Lung (tissue), 11 donors: ENCODE measurements at regions not wholly inside any gene's neighbourhood (a gene's known extent, or its start where the extent isn't known, plus 50 kb on each side); places are given as distances from the start of the nearest gene placed in this dataset.

ENCODE experiments used
- ATAC-seq: fragments of 200-7000 bp; cut with Tn5 transposase; one replicate; pipeline ENCODE4 v1.9.1; 2020; ENCODE audit warnings: moderate number of reproducible peaks; ENCODE audit not compliant: insufficient read depth, low FRiP score
- DNase-seq, 3 donors: peaks; one replicate each; pipeline ENCODE4 v3.0.0-alpha.2; 2013 to 2017
- H3K27ac ChIP-seq, 2 donors: one replicate each; pipeline ENCODE4 v1.5.1; 2013; ENCODE audit warnings: mild to moderate bottlenecking in 2 of 2, moderate library complexity in 2 of 2, control low read depth in 1 of 2, inconsistent platforms in 1 of 2, low read depth in 1 of 2, low read length in 1 of 2
- H3K27me3 ChIP-seq, 3 donors: one replicate each; pipeline ENCODE4 v1.5.1; 2013; ENCODE audit warnings: low read length in 2 of 3; ENCODE audit not compliant: control insufficient read depth in 3 of 3, insufficient read depth in 3 of 3
- H3K36me3 ChIP-seq, 4 donors: one replicate each; pipeline ENCODE4 v1.5.1; 2013; ENCODE audit warnings: low read length in 4 of 4, mild to moderate bottlenecking in 1 of 4, moderate library complexity in 1 of 4; ENCODE audit not compliant: control insufficient read depth in 4 of 4, insufficient read depth in 4 of 4
- H3K4me1 ChIP-seq, 5 donors: one replicate each; pipeline ENCODE4 v1.5.1; 2013; ENCODE audit warnings: low read length in 5 of 5, mild to moderate bottlenecking in 2 of 5, moderate library complexity in 1 of 5; ENCODE audit not compliant: control insufficient read depth in 5 of 5, insufficient read depth in 5 of 5
- H3K4me3 ChIP-seq: one replicate; pipeline ENCODE4 v1.5.1; 2013; ENCODE audit warnings: mild to moderate bottlenecking, control low read depth, moderate library complexity
- H3K9ac ChIP-seq, 2 donors: one replicate each; pipeline ENCODE4 v1.5.1; 2013; ENCODE audit warnings: low read length in 2 of 2, control low read depth in 1 of 2; ENCODE audit not compliant: insufficient read depth in 1 of 2
- H3K9me3 ChIP-seq, 4 donors: one replicate each; pipeline ENCODE4 v1.5.1; 2013; ENCODE audit warnings: low read length in 3 of 4, mild to moderate bottlenecking in 1 of 4, moderate library complexity in 1 of 4; ENCODE audit not compliant: control insufficient read depth in 4 of 4, insufficient read depth in 3 of 4
- CTCF ChIP-seq: IDR thresholded peaks from 2 replicates; pipeline ENCODE4 v1.5.1; 2012; ENCODE audit warnings: mild to moderate bottlenecking; ENCODE audit errors: control extremely low read depth, extremely low read depth
- WGBS, 2 donors: extraction: QIAGEN DNeasy Blood & Tissue Kit; methylation state at CpG; one replicate each; pipeline ENCODE4 v1.1.7; 2013; 5-methylcytosine and 5-hydroxymethylcytosine counted together
- donor health status: control.
- donor health status: control.
- donor health status: Bipolar disorder and iron deficiency.
- donor health status: healthy.
- donor health status: DM: yes; HTN: yes; CAD: no.

GRCh38 chr20:56949318-56949717 is 317.1 kb downstream of the BMP7 start:
- H3K36me3 ChIP-seq: no peaks in the 10 kb centered on the region
- H3K27ac ChIP-seq: no peak overlapping the region
- peaks cover 1 to 40% (median 20%) of the 10 kb centered on the region in 3 donors for H3K27me3 ChIP-seq
- no peak for TF ChIP-seq CTCF
- 66 to 68% methylated on average over 6 of the region's 6 CpGs for WGBS, 2 donors
- no peak for ATAC-seq
- no peak overlapping the region for H3K9ac ChIP-seq
- peaks cover 0 to 10% (median 0%) of the 10 kb centered on the region in 4 donors for H3K9me3 ChIP-seq
- DNase-seq: no peak
- peaks cover 0 to 11% (median 0%) of the 10 kb centered on the region in 5 donors for H3K4me1 ChIP-seq
- no peak overlapping the region for H3K4me3 ChIP-seq

GRCh38 chr20:56952258-56953047 is 314.0 kb downstream of the BMP7 start:
- H3K9me3 ChIP-seq: peaks cover 0 to 10% (median 0%) of the 10 kb centered on the region in 4 donors
- H3K9ac ChIP-seq: no peak overlapping the region
- H3K36me3 ChIP-seq: no peaks in the 10 kb centered on the region
- no peak for TF ChIP-seq CTCF
- H3K27me3 ChIP-seq: peaks cover 7 to 37% (median 11%) of the 10 kb centered on the region in 3 donors
- 54 to 66% methylated on average over 19 of the region's 19 CpGs for WGBS, 2 donors
- ATAC-seq: no peak
- peaks cover 0 to 7% (median 0%) of the 10 kb centered on the region in 5 donors for H3K4me1 ChIP-seq
- no peak for DNase-seq
- H3K4me3 ChIP-seq: no peak overlapping the region
- no peak overlapping the region for H3K27ac ChIP-seq

- Histone ChIP-seq H3K36me3 (no peaks in the 10 kb centered on the region), H3K9me3 (peaks cover 0 to 10% (median 0%) of the 10 kb centered on the region in 4 donors), H3K4me3 (no peak overlapping the region), H3K9ac (no peak overlapping the region), H3K27me3 (peaks cover 10 to 37% (median 11%) of the 10 kb centered on the region in 3 donors), H3K27ac (no peak overlapping the region), H3K4me1 (peaks cover 0 to 11% (median 0%) of the 10 kb centered on the region in 5 donors)
- DNase-seq (no peak), ATAC-seq (no peak)
- no peak for TF ChIP-seq CTCF
- 85 to 86% methylated on average over 24 of the region's 24 CpGs for WGBS, 2 donors
Measured at GRCh38 chr20:56953048-56953586, 313.3 kb downstream of the BMP7 start.
